ENCODE measurements at regions not wholly inside any gene's neighbourhood (a gene's known extent, or its start where the extent isn't known, plus 50 kb on each side); places are given as distances from the start of the nearest gene placed in this dataset.

DNA sequence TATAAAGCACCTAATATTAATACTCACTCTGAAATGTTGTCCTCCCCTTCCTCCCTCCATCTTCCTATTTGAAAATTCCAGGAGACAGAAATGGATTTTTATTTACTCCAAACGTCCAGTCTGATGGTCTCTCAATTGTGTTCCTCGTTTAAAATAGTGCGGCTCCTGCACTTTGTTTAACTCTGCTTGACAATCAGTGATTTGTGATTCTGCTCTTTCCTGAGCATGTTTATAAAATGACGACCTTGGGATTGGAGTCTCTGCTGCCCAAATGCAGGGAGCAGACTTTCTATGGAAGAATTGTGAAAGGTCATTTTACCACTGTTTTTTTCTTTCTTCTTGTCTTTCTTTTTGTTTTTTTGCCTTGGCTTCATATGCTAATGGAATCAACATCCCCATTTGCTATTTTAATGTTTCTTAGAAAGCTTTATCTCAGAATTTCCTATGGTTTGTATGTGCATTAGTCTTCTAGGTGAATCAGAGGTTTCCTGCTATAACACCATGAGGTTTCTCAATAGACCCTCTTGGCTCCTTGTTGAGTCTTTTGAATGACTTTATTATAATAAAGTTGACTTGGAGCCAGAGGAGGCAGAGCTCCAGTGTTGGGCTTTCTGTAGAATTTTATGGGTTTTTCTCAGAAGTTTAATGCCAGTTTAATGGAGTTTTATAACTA lies 376.5 kb downstream of the CDH11 start:
- no peak for DNase-seq (ENCODE audit: low read depth, low spot score)
- no peak overlapping the region for H3K4me3 ChIP-seq (ENCODE audit: low read depth, low read length)
- in situ Hi-C loops (cut with HindIII; ENCODE audit: low sequenced_read_pairs): no loop called here
- TF ChIP-seq, protein P1, sequence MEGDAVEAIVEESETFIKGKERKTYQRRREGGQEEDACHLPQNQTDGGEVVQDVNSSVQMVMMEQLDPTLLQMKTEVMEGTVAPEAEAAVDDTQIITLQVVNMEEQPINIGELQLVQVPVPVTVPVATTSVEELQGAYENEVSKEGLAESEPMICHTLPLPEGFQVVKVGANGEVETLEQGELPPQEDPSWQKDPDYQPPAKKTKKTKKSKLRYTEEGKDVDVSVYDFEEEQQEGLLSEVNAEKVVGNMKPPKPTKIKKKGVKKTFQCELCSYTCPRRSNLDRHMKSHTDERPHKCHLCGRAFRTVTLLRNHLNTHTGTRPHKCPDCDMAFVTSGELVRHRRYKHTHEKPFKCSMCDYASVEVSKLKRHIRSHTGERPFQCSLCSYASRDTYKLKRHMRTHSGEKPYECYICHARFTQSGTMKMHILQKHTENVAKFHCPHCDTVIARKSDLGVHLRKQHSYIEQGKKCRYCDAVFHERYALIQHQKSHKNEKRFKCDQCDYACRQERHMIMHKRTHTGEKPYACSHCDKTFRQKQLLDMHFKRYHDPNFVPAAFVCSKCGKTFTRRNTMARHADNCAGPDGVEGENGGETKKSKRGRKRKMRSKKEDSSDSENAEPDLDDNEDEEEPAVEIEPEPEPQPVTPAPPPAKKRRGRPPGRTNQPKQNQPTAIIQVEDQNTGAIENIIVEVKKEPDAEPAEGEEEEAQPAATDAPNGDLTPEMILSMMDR (IDR thresholded peaks at IDR 0.05; ENCODE audit: low read depth, low read length): no peak

DNA sequence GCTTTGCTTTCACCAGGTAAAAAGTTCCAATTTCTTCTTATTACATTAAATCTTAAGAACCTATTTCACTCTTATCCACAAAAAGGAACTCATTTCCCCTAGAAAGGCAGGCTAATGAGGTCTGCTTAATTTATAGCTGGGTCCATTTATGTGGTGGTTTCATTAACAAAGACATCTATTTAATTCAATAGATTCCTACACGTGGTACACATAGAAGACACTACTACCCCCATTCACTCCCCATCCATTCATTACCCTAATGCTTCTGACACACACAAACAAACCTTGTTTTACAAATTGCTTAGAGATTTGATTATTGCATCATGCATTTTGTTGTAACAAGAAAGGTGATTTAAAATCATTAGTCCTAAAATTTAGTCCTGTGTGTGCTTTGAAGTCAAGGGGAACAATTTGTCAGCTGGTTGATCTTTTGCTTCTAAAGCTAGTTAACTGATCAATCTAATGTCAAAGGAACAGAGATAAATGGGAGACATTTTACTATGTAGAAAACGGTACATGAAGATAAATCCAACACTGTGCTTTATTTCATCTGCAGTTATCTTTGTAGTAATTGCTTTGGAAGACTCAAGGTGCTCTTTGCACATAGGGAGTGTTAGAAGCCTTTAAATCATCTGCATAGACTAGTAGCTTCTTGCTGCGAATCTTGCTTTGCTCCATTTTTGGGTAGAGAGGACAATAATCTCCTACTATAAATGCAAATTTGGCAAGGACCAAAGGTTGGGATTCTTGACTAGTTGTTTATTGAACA lies 379.2 kb downstream of the CDH11 start:
- in situ Hi-C loops (cut with HindIII; ENCODE audit: low sequenced_read_pairs): no loop called here
- DNase-seq (ENCODE audit: low read depth, low spot score): no peak
- H3K4me3 ChIP-seq (ENCODE audit: low read depth, low read length): no peak overlapping the region
- TF ChIP-seq, protein P1 (IDR thresholded peaks at IDR 0.05; ENCODE audit: low read depth, low read length): no peak

- DNase-seq (ENCODE audit: low read depth, low spot score): no peak
- TF ChIP-seq, protein P1 (IDR thresholded peaks at IDR 0.05; ENCODE audit: low read depth, low read length): no peak
- in situ Hi-C loops (cut with HindIII; ENCODE audit: low sequenced_read_pairs): no loop called here
- no peak overlapping the region for H3K4me3 ChIP-seq (ENCODE audit: low read depth, low read length)
Measured at GRCh38 chr16:64740261-64740660, 381.6 kb downstream of the CDH11 start.

- in situ Hi-C loops (cut with HindIII; ENCODE audit: low sequenced_read_pairs): no loop called here
- DNase-seq (ENCODE audit: low read depth, low spot score): peak; percentile 73
- TF ChIP-seq, protein P1 (IDR thresholded peaks at IDR 0.05; ENCODE audit: low read depth, low read length): peak; percentile 1
- H3K4me3 ChIP-seq (ENCODE audit: low read depth, low read length): no peak overlapping the region
Measured at GRCh38 chr16:64738321-64738960, 383.4 kb downstream of the CDH11 start.

DNA sequence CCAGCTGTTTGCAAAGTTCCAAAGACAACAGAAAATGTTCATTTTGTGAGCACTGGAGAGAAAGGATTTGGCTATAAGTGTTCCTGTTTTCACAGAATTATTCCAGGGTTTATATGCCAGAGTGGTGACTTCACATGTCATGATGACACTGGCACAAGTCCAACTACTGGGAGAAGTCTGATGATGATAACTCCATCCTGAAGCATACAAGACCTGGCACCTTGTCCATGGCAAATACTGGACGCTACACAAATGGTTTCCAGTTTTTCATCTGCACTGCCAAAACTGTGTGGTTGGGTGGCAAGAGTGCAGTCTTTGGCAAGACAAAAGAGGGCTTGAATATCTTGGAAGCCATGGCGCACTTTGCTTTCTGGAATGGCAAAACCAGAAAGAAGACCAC lies 385.0 kb downstream of the CDH11 start:
- in situ Hi-C loops (cut with HindIII; ENCODE audit: low sequenced_read_pairs): no loop called here
- no peak for DNase-seq (ENCODE audit: low read depth, low spot score)
- TF ChIP-seq, protein P1 (IDR thresholded peaks at IDR 0.05; ENCODE audit: low read depth, low read length): no peak
- no peak overlapping the region for H3K4me3 ChIP-seq (ENCODE audit: low read depth, low read length)

GRCh38 chr16:64731891-64732290 lies 390.0 kb downstream of the CDH11 start:
- in situ Hi-C loops (cut with HindIII; ENCODE audit: low sequenced_read_pairs): no loop called here
- no peak for DNase-seq (ENCODE audit: low read depth, low spot score)
- TF ChIP-seq, protein P1 (IDR thresholded peaks at IDR 0.05; ENCODE audit: low read depth, low read length): no peak
- H3K4me3 ChIP-seq (ENCODE audit: low read depth, low read length): no peak overlapping the region
